ENCODE measurements at regions not wholly inside any gene's neighbourhood (a gene's known extent, or its start where the extent isn't known, plus 50 kb on each side); places are given as distances from the start of the nearest gene placed in this dataset.

GRCh38 chr3:44117736-44118135 lies 124.0 kb upstream of the TOPAZ1 start:
- no peaks in the 10 kb centered on the region for H3K36me3 ChIP-seq
- no peak overlapping the region for H3K4me3 ChIP-seq
- no peaks in the 10 kb centered on the region for H3K9me3 ChIP-seq
- ATAC-seq = no peak
- TF ChIP-seq CTCF (IDR thresholded peaks at IDR 0.05 in 4 of 5, conservative IDR thresholded peaks at IDR 0.05 in 1 of 5) (no peak), POLR2A (IDR thresholded peaks at IDR 0.05) (no peak)
- H3K4me1 ChIP-seq = no peaks in the 10 kb centered on the region
- DNase-seq = no peak
- in situ Hi-C loops (cut with MboI; ENCODE audit: low sequenced_read_pairs in 4 of 4) (no loop called here), intact Hi-C loops (cut with DNase I; ENCODE audit: low total_unique reads) (no loop called here)
- no peaks in the 10 kb centered on the region for H3K27me3 ChIP-seq
- no peak overlapping the region for H3K27ac ChIP-seq

GRCh38 chr3:44120721-44121582 lies 120.7 kb upstream of the TOPAZ1 start:
- intact Hi-C loops (cut with DNase I; ENCODE audit: low total_unique reads) = no loop called here
- Histone ChIP-seq H3K27ac (no peak overlapping the region), H3K4me1 (no peaks in the 10 kb centered on the region), H3K36me3 (no peaks in the 10 kb centered on the region), H3K9me3 (no peaks in the 10 kb centered on the region), H3K4me3 (no peak overlapping the region), H3K27me3 (no peaks in the 10 kb centered on the region)
- in situ Hi-C loops (cut with MboI; ENCODE audit: low sequenced_read_pairs in 4 of 4) = no loop called here
- TF ChIP-seq POLR2A (IDR thresholded peaks at IDR 0.05) = no peak
- TF ChIP-seq CTCF (IDR thresholded peaks at IDR 0.05 in 4 of 5, conservative IDR thresholded peaks at IDR 0.05 in 1 of 5) = no peak
- DNase-seq = no peak
- peak in 1 of 2 donors; percentile 54 for ATAC-seq

- no peaks in the 10 kb centered on the region for H3K27me3 ChIP-seq
- no peak overlapping the region for H3K4me3 ChIP-seq
- no peaks in the 10 kb centered on the region for H3K9me3 ChIP-seq
- intact Hi-C loops (cut with DNase I; ENCODE audit: low total_unique reads) = no loop called here
- in situ Hi-C loops (cut with MboI; ENCODE audit: low sequenced_read_pairs in 4 of 4) = no loop called here
- no peak for ATAC-seq
- no peak overlapping the region for H3K27ac ChIP-seq
- no peaks in the 10 kb centered on the region for H3K4me1 ChIP-seq
- TF ChIP-seq POLR2A (IDR thresholded peaks at IDR 0.05) (no peak), CTCF (IDR thresholded peaks at IDR 0.05 in 4 of 5, conservative IDR thresholded peaks at IDR 0.05 in 1 of 5) (no peak)
- H3K36me3 ChIP-seq = no peaks in the 10 kb centered on the region
- DNase-seq = no peak
Observed at GRCh38 chr3:44125246-44125645, 116.4 kb upstream of the TOPAZ1 start.

GRCh38 chr3:44125882-44126281 lies 115.8 kb upstream of the TOPAZ1 start:
- Histone ChIP-seq H3K36me3 (no peaks in the 10 kb centered on the region), H3K4me3 (no peak overlapping the region), H3K27me3 (no peaks in the 10 kb centered on the region), H3K27ac (no peak overlapping the region), H3K9me3 (no peaks in the 10 kb centered on the region), H3K4me1 (no peaks in the 10 kb centered on the region)
- in situ Hi-C loops (cut with MboI; ENCODE audit: low sequenced_read_pairs in 4 of 4) (no loop called here), intact Hi-C loops (cut with DNase I; ENCODE audit: low total_unique reads) (no loop called here)
- ATAC-seq = no peak
- no peak for DNase-seq
- TF ChIP-seq CTCF (IDR thresholded peaks at IDR 0.05 in 4 of 5, conservative IDR thresholded peaks at IDR 0.05 in 1 of 5) (no peak), POLR2A (IDR thresholded peaks at IDR 0.05) (no peak)

All from gastrocnemius medialis (tissue), 4 donors.